HEK293 (cell line): ENCODE measurements at regions not wholly inside any gene's neighbourhood (a gene's known extent, or its start where the extent isn't known, plus 50 kb on each side); places are given as distances from the start of the nearest gene placed in this dataset.

Source experiments
- CTCF ChIA-PET: fragments of 350-600 bp; formaldehyde crosslinking; extraction: SDS; loops from one replicate; lab custom pipeline; 2021; ENCODE audit warnings: antibody characterized with exemption; lab: Yijun Ruan, JAX
- POLR2A ChIA-PET: fragments of 300-600 bp; formaldehyde crosslinking; extraction: SDS; loops from one replicate; lab custom pipeline; 2020; ENCODE audit warnings: antibody characterized with exemption, inconsistent platforms; lab: Yijun Ruan, JAX
- H3K27ac ChIP-seq: fragments of 200-500 bp; sonication (Bioruptor generic); 2 replicates; pipeline ENCODE4 v1.5.1; 2014; ENCODE audit warnings: low read depth, low read length, control low read depth, inconsistent platforms; ENCODE audit errors: extremely low read depth
- H3K36me3 ChIP-seq, 2 experiments: fragments of 200-500 bp in 1 of 2; sonication (Bioruptor generic) in 1 of 2; 1 replicate in 1 of 2; 2 replicates in 1 of 2; pipeline ENCODE4 v1.5.1; 2014 to 2017; ENCODE audit warnings: inconsistent platforms in 2 of 2, low read length in 2 of 2; ENCODE audit not compliant: control insufficient read depth in 2 of 2, insufficient read depth in 1 of 2
- H3K4me1 ChIP-seq: fragments of 200-500 bp; sonication (Bioruptor generic); 2 replicates; pipeline ENCODE4 v1.5.1; 2014; ENCODE audit warnings: mild to moderate bottlenecking, low read length, inconsistent platforms; ENCODE audit not compliant: control insufficient read depth, insufficient read depth
- H3K4me3 ChIP-seq: 2 replicates; pipeline ENCODE4 v1.5.1; 2011; ENCODE audit warnings: low read depth, mild to moderate bottlenecking, control low read depth, low read length, moderate library complexity
- H3K9me3 ChIP-seq: fragments of 200-500 bp; sonication (Bioruptor generic); 2 replicates; pipeline ENCODE4 v1.5.1; 2014; ENCODE audit warnings: low read depth, low read length, inconsistent platforms; ENCODE audit not compliant: control insufficient read depth, insufficient read depth
- BCL11B ChIP-seq: fragments of 450-650 bp; formaldehyde crosslinking; IDR thresholded peaks from 2 replicates; pipeline ENCODE4 v1.5.1; 2016; ENCODE audit warnings: low read depth, missing biosample characterization, missing genetic modification characterization
- ELK4 ChIP-seq: IDR thresholded peaks from 2 replicates; pipeline ENCODE4 v1.6.1; 2011; ENCODE audit warnings: mild to moderate bottlenecking, low read depth, low read length, borderline replicate concordance
- GLI2 ChIP-seq: fragments of 450-650 bp; formaldehyde crosslinking; IDR thresholded peaks from 2 replicates; pipeline ENCODE4; 2017; ENCODE audit warnings: missing biosample characterization, missing genetic modification characterization, low read depth, borderline replicate concordance
- MZF1 ChIP-seq: fragments of 450-650 bp; formaldehyde crosslinking; IDR thresholded peaks from 2 replicates; pipeline ENCODE4 v1.5.1; 2017; ENCODE audit warnings: missing biosample characterization, missing genetic modification characterization, borderline replicate concordance
- SCRT1 ChIP-seq: fragments of 450-650 bp; formaldehyde crosslinking; IDR thresholded peaks from 2 replicates; pipeline ENCODE4 v1.5.1; 2016; ENCODE audit warnings: missing biosample characterization, missing genetic modification characterization, borderline replicate concordance
- TCF7L2 ChIP-seq: IDR thresholded peaks from 2 replicates; pipeline ENCODE4 v1.6.1; 2011; ENCODE audit warnings: low read depth, mild to moderate bottlenecking, inconsistent platforms, low read length, moderate library complexity, borderline replicate concordance
- WT1 ChIP-seq: fragments of 450-650 bp; formaldehyde crosslinking; IDR thresholded peaks from 2 replicates; pipeline ENCODE4 v1.5.1; 2016; ENCODE audit warnings: missing biosample characterization, missing genetic modification characterization
- ZBTB10 ChIP-seq: fragments of 450-650 bp; formaldehyde crosslinking; IDR thresholded peaks from 2 replicates; pipeline ENCODE4 v1.5.1; 2016; ENCODE audit warnings: missing biosample characterization, missing genetic modification characterization
- ZBTB17 ChIP-seq: fragments of 450-650 bp; formaldehyde crosslinking; IDR thresholded peaks from 2 replicates; pipeline ENCODE4 v1.5.1; 2016; ENCODE audit warnings: missing biosample characterization, missing genetic modification characterization
- ZBTB20 ChIP-seq: fragments of 450-650 bp; formaldehyde crosslinking; IDR thresholded peaks from 2 replicates; pipeline ENCODE4 v1.5.1; 2016; ENCODE audit warnings: missing biosample characterization, missing genetic modification characterization
- ZBTB44 ChIP-seq: fragments of 450-650 bp; IDR thresholded peaks from 2 replicates; pipeline ENCODE4 v1.5.1; 2018; ENCODE audit warnings: missing biosample characterization, mild to moderate bottlenecking, missing genetic modification characterization
- ZNF155 ChIP-seq: fragments of 450-650 bp; formaldehyde crosslinking; IDR thresholded peaks from 2 replicates; pipeline ENCODE4 v1.5.1; 2016; ENCODE audit warnings: missing biosample characterization, missing genetic modification characterization
- ZNF174 ChIP-seq: fragments of 450-650 bp; formaldehyde crosslinking; IDR thresholded peaks from 2 replicates; pipeline ENCODE4 v1.5.0; 2017; ENCODE audit warnings: missing biosample characterization, mild to moderate bottlenecking, missing genetic modification characterization
- ZNF214 ChIP-seq: fragments of 450-650 bp; formaldehyde crosslinking; IDR thresholded peaks from 2 replicates; pipeline ENCODE4 v1.5.1; 2017; ENCODE audit warnings: missing biosample characterization, mild to moderate bottlenecking, missing genetic modification characterization, borderline replicate concordance
- ZNF239 ChIP-seq: fragments of 450-650 bp; formaldehyde crosslinking; IDR thresholded peaks from 2 replicates; pipeline ENCODE4 v1.5.1; 2016; ENCODE audit warnings: missing biosample characterization, missing genetic modification characterization
- ZNF292 ChIP-seq: fragments of 450-650 bp; formaldehyde crosslinking; IDR thresholded peaks from 2 replicates; pipeline ENCODE4 v1.5.1; 2016; ENCODE audit warnings: low read depth, missing biosample characterization, missing genetic modification characterization, borderline replicate concordance
- ZNF354C ChIP-seq: fragments of 450-650 bp; formaldehyde crosslinking; IDR thresholded peaks from 2 replicates; pipeline ENCODE4 v1.5.1; 2016; ENCODE audit warnings: missing biosample characterization, missing genetic modification characterization, low read depth, borderline replicate concordance
- ZNF391 ChIP-seq: fragments of 450-650 bp; formaldehyde crosslinking; IDR thresholded peaks from 2 replicates; pipeline ENCODE4 v1.5.1; 2016; ENCODE audit warnings: low read depth, missing biosample characterization, missing genetic modification characterization, borderline replicate concordance
- ZNF394 ChIP-seq: fragments of 450-650 bp; formaldehyde crosslinking; IDR thresholded peaks from 2 replicates; pipeline ENCODE4 v1.5.1; 2016; ENCODE audit warnings: missing biosample characterization, missing genetic modification characterization, mild to moderate bottlenecking, moderate library complexity, borderline replicate concordance
- ZNF426 ChIP-seq: fragments of 450-650 bp; formaldehyde crosslinking; IDR thresholded peaks from 2 replicates; pipeline ENCODE4 v1.5.1; 2017; ENCODE audit warnings: missing biosample characterization, missing genetic modification characterization, mild to moderate bottlenecking, inconsistent platforms, moderate library complexity
- ZNF549 ChIP-seq: fragments of 450-650 bp; IDR thresholded peaks from 2 replicates; pipeline ENCODE4 v1.5.1; 2018; ENCODE audit warnings: missing biosample characterization, missing genetic modification characterization, mild to moderate bottlenecking, inconsistent platforms, moderate library complexity
- ZNF558 ChIP-seq: fragments of 450-650 bp; formaldehyde crosslinking; IDR thresholded peaks from 2 replicates; pipeline ENCODE4 v1.5.1; 2016; ENCODE audit warnings: missing biosample characterization, missing genetic modification characterization
- ZNF571 ChIP-seq: fragments of 450-650 bp; formaldehyde crosslinking; IDR thresholded peaks from 2 replicates; pipeline ENCODE4 v1.5.0; 2017; ENCODE audit warnings: missing biosample characterization, missing genetic modification characterization
- ZNF580 ChIP-seq: fragments of 450-650 bp; formaldehyde crosslinking; IDR thresholded peaks from 2 replicates; pipeline ENCODE4 v1.5.1; 2016; ENCODE audit warnings: missing biosample characterization, missing genetic modification characterization
- ZNF585B ChIP-seq: fragments of 450-650 bp; formaldehyde crosslinking; IDR thresholded peaks from 2 replicates; pipeline ENCODE4 v1.5.1; 2016; ENCODE audit warnings: missing biosample characterization, missing genetic modification characterization
- ZNF624 ChIP-seq: fragments of 450-650 bp; formaldehyde crosslinking; IDR thresholded peaks from 2 replicates; pipeline ENCODE4 v1.5.1; 2017; ENCODE audit warnings: missing biosample characterization, missing genetic modification characterization
- ZNF639 ChIP-seq: fragments of 450-650 bp; formaldehyde crosslinking; IDR thresholded peaks from 2 replicates; pipeline ENCODE4 v1.5.1; 2016; ENCODE audit warnings: missing biosample characterization, missing genetic modification characterization
- ZNF664 ChIP-seq: fragments of 450-650 bp; formaldehyde crosslinking; IDR thresholded peaks from 2 replicates; pipeline ENCODE4 v1.5.1; 2016; ENCODE audit warnings: missing biosample characterization, missing genetic modification characterization
- ZNF707 ChIP-seq: fragments of 450-650 bp; formaldehyde crosslinking; IDR thresholded peaks from 2 replicates; pipeline ENCODE4 v1.5.1; 2016; ENCODE audit warnings: missing biosample characterization, missing genetic modification characterization
- ZNF777 ChIP-seq: fragments of 450-650 bp; formaldehyde crosslinking; IDR thresholded peaks from 2 replicates; pipeline ENCODE4 v1.5.1; 2017; ENCODE audit warnings: missing biosample characterization, missing genetic modification characterization, borderline replicate concordance

GRCh38 chr1:203944651-203945404 is 83.4 kb downstream of the SNRPE start:
- CTCF ChIA-PET = interaction anchor here (1.3 kb wide), 1 partner anchor 184 kb away, joined by 3 read pairs; no protein-coding TSS in a partner anchor
- Histone ChIP-seq H3K27ac (no peak overlapping the region), H3K4me1 (no peaks in the 10 kb centered on the region), H3K36me3 (no peaks in the 10 kb centered on the region), H3K9me3 (no peaks in the 10 kb centered on the region), H3K4me3 (no peak overlapping the region)
- POLR2A ChIA-PET = interaction anchor here (0.6 kb wide), 1 partner anchor 114 kb away, joined by 8 read pairs; no protein-coding TSS in a partner anchor
- TF ChIP-seq ZBTB10 (tag by site-specific recombination) (no peak), ZNF549 (tag by site-specific recombination) (no peak), ZBTB17 (tag by site-specific recombination) (no peak), ZNF777 (tag by site-specific recombination) (no peak), ZBTB44 (tag by site-specific recombination) (no peak), ZNF585B (no peak), ZNF707 (tag by site-specific recombination) (no peak), ZNF624 (no peak), ZNF239 (no peak), ZNF354C (no peak), SCRT1 (tag by site-specific recombination) (no peak), ZNF558 (tag by site-specific recombination) (no peak), BCL11B (tag by site-specific recombination) (no peak), ELK4 (no peak), TCF7L2 (no peak), ZNF580 (tag by site-specific recombination) (no peak), ZBTB20 (tag by site-specific recombination) (no peak), ZNF391 (tag by site-specific recombination) (no peak), ZNF664 (tag by site-specific recombination) (no peak)

- H3K4me1 ChIP-seq = no peaks in the 10 kb centered on the region
- H3K4me3 ChIP-seq = no peak overlapping the region
- no peaks in the 10 kb centered on the region for H3K9me3 ChIP-seq
- H3K27ac ChIP-seq = no peak overlapping the region
- CTCF ChIA-PET = no interaction called here
- POLR2A ChIA-PET = no interaction called here
- no peaks in the 10 kb centered on the region for H3K36me3 ChIP-seq
- no peak for TF ChIP-seq WT1 (tag by site-specific recombination)
- TF ChIP-seq ZNF707 (tag by site-specific recombination) = no peak
- no peak for TF ChIP-seq ZNF571 (tag by site-specific recombination)
- TF ChIP-seq GLI2 (tag by site-specific recombination) = no peak
- TF ChIP-seq ZNF292 = no peak
- TF ChIP-seq ZNF426 = no peak
- no peak for TF ChIP-seq ZNF174 (tag by site-specific recombination)
- TF ChIP-seq ZNF639 = no peak
- no peak for TF ChIP-seq ZNF155 (tag by site-specific recombination)
- no peak for TF ChIP-seq ZNF394 (tag by site-specific recombination)
- TF ChIP-seq MZF1 (tag by site-specific recombination) = no peak
- no peak for TF ChIP-seq ZNF214 (tag by site-specific recombination)
These were observed 92.9 kb downstream of the SNRPE start for GRCh38 chr1:203954293-203954692.
